Upper lobe of right lung (tissue), 1 donor: ENCODE measurements at regions not wholly inside any gene's neighbourhood (a gene's known extent, or its start where the extent isn't known, plus 50 kb on each side); places are given as distances from the start of the nearest gene placed in this dataset.

ENCODE experiments used
- ATAC-seq: fragments of 200-7000 bp; cut with Tn5 transposase; one replicate; pipeline ENCODE4 v1.9.1; 2020; ENCODE audit warnings: mild to moderate bottlenecking, moderate library complexity
- DNase-seq: peaks from one replicate; pipeline ENCODE4 v3.0.0-alpha.2; 2020
- H3K27ac ChIP-seq: fragments of 200-600 bp; one replicate; pipeline ENCODE4 v1.8.0; 2022
- H3K27me3 ChIP-seq: fragments of 200-600 bp; one replicate; pipeline ENCODE4 v1.8.0; 2022; ENCODE audit warnings: mild to moderate bottlenecking
- H3K36me3 ChIP-seq: fragments of 200-600 bp; one replicate; pipeline ENCODE4 v1.8.0; 2022
- H3K4me1 ChIP-seq: fragments of 200-600 bp; one replicate; pipeline ENCODE4 v1.8.0; 2022
- H3K4me3 ChIP-seq: fragments of 200-600 bp; one replicate; pipeline ENCODE4 v1.8.0; 2022; ENCODE audit warnings: mild to moderate bottlenecking
- H3K9me3 ChIP-seq: fragments of 200-600 bp; one replicate; pipeline ENCODE4 v1.8.0; 2022
- intact Hi-C: fragments of 100-400 bp; cut with DNase I; formaldehyde crosslinking; loops from one replicate; pipeline ENCODE4 v1.11.0; 2022
- TF ChIP-seq, protein P1 (sequence below): fragments of 200-600 bp; IDR thresholded peaks from one replicate; pipeline ENCODE4 v1.8.0; 2022; ENCODE audit warnings: antibody characterized with exemption
- donor health status: DM: no; HTN: yes; CAD: no; lungs with severe emphysema.

DNA sequence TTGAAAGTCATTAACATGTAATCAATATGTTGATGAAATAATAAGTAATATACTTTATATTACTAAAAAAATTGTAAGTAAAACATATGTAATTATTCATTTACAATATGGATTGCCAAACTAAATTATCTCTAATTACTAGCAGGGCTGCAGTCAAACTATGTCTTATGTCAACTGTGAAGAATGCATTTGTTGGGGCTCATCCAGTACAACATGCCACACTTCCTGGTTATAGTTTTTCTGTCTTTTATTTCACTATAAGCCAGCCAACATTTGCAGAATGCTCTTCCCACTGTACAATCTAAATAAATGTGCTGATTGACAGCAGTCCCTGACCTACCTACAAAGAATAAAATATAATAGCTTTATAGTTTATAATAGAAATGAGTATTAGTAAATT, 975.4 kb upstream of the NDST4 start:
- Histone ChIP-seq H3K9me3 (no peaks in the 10 kb centered on the region), H3K36me3 (no peaks in the 10 kb centered on the region), H3K27ac (no peak overlapping the region), H3K4me3 (no peak overlapping the region), H3K4me1 (no peaks in the 10 kb centered on the region), H3K27me3 (no peaks in the 10 kb centered on the region)
- TF ChIP-seq, protein P1, sequence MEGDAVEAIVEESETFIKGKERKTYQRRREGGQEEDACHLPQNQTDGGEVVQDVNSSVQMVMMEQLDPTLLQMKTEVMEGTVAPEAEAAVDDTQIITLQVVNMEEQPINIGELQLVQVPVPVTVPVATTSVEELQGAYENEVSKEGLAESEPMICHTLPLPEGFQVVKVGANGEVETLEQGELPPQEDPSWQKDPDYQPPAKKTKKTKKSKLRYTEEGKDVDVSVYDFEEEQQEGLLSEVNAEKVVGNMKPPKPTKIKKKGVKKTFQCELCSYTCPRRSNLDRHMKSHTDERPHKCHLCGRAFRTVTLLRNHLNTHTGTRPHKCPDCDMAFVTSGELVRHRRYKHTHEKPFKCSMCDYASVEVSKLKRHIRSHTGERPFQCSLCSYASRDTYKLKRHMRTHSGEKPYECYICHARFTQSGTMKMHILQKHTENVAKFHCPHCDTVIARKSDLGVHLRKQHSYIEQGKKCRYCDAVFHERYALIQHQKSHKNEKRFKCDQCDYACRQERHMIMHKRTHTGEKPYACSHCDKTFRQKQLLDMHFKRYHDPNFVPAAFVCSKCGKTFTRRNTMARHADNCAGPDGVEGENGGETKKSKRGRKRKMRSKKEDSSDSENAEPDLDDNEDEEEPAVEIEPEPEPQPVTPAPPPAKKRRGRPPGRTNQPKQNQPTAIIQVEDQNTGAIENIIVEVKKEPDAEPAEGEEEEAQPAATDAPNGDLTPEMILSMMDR = no peak
- DNase-seq (no peak), ATAC-seq (no peak)
- intact Hi-C loops = no loop called here

- Histone ChIP-seq H3K27ac (no peak overlapping the region), H3K27me3 (no peaks in the 10 kb centered on the region), H3K4me1 (no peaks in the 10 kb centered on the region), H3K4me3 (no peak overlapping the region), H3K36me3 (no peaks in the 10 kb centered on the region), H3K9me3 (no peaks in the 10 kb centered on the region)
- intact Hi-C loops = no loop called here
- DNase-seq (no peak), ATAC-seq (no peak)
- TF ChIP-seq, protein P1 = no peak
Measured at GRCh38 chr4:116082808-116083366, 969.5 kb upstream of the NDST4 start.

DNA sequence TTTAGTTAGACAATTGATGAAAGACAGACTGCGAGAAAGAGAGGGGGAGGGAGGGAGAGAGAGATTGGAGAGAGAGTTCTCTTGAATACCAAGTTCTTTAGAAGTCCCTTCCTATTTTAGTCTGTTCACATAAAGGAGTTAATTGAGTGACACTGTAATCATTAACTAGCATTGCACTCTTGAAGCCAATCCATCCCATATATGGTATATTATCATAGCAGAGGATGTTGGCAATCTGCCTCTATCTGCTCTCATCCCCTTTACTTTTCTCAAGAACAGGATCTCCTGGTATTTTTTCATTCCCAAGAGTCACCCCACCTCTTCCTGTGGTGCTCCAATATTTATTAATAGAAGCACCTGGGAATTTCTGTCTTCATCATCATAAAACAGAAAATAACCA, 959.6 kb upstream of the NDST4 start:
- DNase-seq = no peak
- intact Hi-C loops = no loop called here

GRCh38 chr4:116070283-116070682, 956.9 kb upstream of the NDST4 start:
- H3K4me3 ChIP-seq = no peak overlapping the region
- DNase-seq = no peak
- no peaks in the 10 kb centered on the region for H3K9me3 ChIP-seq
- intact Hi-C loops = no loop called here
- no peaks in the 10 kb centered on the region for H3K4me1 ChIP-seq
- TF ChIP-seq, protein P1 = no peak
- ATAC-seq = no peak
- H3K36me3 ChIP-seq = no peaks in the 10 kb centered on the region
- H3K27ac ChIP-seq = no peak overlapping the region
- H3K27me3 ChIP-seq = no peaks in the 10 kb centered on the region

More for the DNA sequence above, 959.6 kb upstream of the NDST4 start:
- TF ChIP-seq, protein P1 = no peak
- Histone ChIP-seq H3K4me3 (no peak overlapping the region), H3K27ac (no peak overlapping the region), H3K36me3 (no peaks in the 10 kb centered on the region), H3K4me1 (no peaks in the 10 kb centered on the region), H3K27me3 (no peaks in the 10 kb centered on the region), H3K9me3 (no peaks in the 10 kb centered on the region)
- no peak for ATAC-seq

GRCh38 chr4:116066711-116067245, 953.4 kb upstream of the NDST4 start:
- Histone ChIP-seq H3K4me1 (no peaks in the 10 kb centered on the region), H3K9me3 (no peaks in the 10 kb centered on the region)

More at GRCh38 chr4:116066711-116067245, 953.4 kb upstream of the NDST4 start:
- ATAC-seq = no peak
- no peaks in the 10 kb centered on the region for H3K27me3 ChIP-seq
- no peak overlapping the region for H3K27ac ChIP-seq
- DNase-seq = no peak
- intact Hi-C loops = no loop called here
- TF ChIP-seq, protein P1 = no peak
- H3K36me3 ChIP-seq = no peaks in the 10 kb centered on the region
- no peak overlapping the region for H3K4me3 ChIP-seq
